Liver (tissue), 3 donors: ENCODE measurements at regions not wholly inside any gene's neighbourhood (a gene's known extent, or its start where the extent isn't known, plus 50 kb on each side); places are given as distances from the start of the nearest gene placed in this dataset.

Source experiments
- ATF3 ChIP-seq: IDR thresholded peaks from 2 replicates; pipeline ENCODE4 v1.6.1; 2016; ENCODE audit warnings: antibody characterized with exemption
- CTCF ChIP-seq: fragments of 150-350 bp; IDR thresholded peaks from 2 replicates; pipeline ENCODE4 v1.5.1; 2017; ENCODE audit warnings: improper control_type of control experiment, low read depth, low read length; ENCODE audit not compliant: missing input control
- GABPA ChIP-seq, 2 donors: IDR thresholded peaks in 1 of 2; conservative IDR thresholded peaks in 1 of 2; 2 replicates each; pipeline ENCODE4 v1.6.1; 2016; ENCODE audit warnings: antibody characterized with exemption in 2 of 2, mild to moderate bottlenecking in 1 of 2, moderate library complexity in 1 of 2
- MAX ChIP-seq: IDR thresholded peaks from 2 replicates; pipeline ENCODE4 v1.6.1; 2016; ENCODE audit warnings: antibody characterized with exemption
- REST ChIP-seq: IDR thresholded peaks from 2 replicates; pipeline ENCODE4 v1.6.1; 2016; ENCODE audit warnings: antibody characterized with exemption, mild to moderate bottlenecking
- SP1 ChIP-seq: IDR thresholded peaks from 2 replicates; pipeline ENCODE4 v1.6.1; 2018; ENCODE audit warnings: antibody characterized with exemption, mild to moderate bottlenecking
- TAF1 ChIP-seq: conservative IDR thresholded peaks from 2 replicates; pipeline ENCODE4 v1.6.1; 2016; ENCODE audit warnings: antibody characterized with exemption, mild to moderate bottlenecking
- donor health status: healthy.
- donor health status: healthy.

- TF ChIP-seq GABPA (IDR thresholded peaks at IDR 0.05 in 1 of 2, conservative IDR thresholded peaks at IDR 0.05 in 1 of 2): no peak
- no peak for TF ChIP-seq CTCF
- no peak for TF ChIP-seq SP1
- TF ChIP-seq MAX: no peak
- no peak for TF ChIP-seq REST
- TF ChIP-seq ATF3: no peak
- no peak for TF ChIP-seq TAF1
These were observed 108.5 kb upstream of the KIF26B start for GRCh38 chr1:245046315-245046714.
